HG03066 (cell line): ENCODE measurements at regions not wholly inside any gene's neighbourhood (a gene's known extent, or its start where the extent isn't known, plus 50 kb on each side); places are given as distances from the start of the nearest gene placed in this dataset.

Source experiments
- ATAC-seq: cut with Tn5 transposase; IDR thresholded peaks from one replicate; pipeline ENCODE4 v1.9.1; 2021; ENCODE audit warnings: low read depth; ENCODE audit not compliant: unreplicated experiment

- no peak for ATAC-seq
Measured at GRCh38 chr6:14316651-14317386, 199.2 kb downstream of the CD83 start.

GRCh38 chr6:14317387-14317970 is 199.9 kb downstream of the CD83 start:
- no peak for ATAC-seq

DNA sequence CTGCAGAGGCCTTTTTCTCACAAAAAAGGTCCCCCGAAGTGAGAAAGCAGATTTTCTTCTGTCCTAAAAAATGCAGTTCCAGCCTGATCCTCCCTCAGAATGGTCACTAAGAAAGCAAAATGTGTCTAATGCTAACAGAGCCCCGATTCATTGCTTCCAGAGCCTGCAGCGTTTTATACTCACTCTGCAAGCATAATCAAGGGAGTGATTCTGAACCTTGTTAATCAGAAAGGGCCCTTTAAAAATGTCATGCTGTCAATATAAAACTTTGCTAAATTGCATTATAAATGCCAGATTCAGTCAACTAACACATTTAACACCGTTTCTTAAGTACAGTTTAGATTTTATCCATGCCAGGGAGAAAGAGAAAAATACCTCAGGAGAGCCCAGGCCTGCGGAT is 202.8 kb downstream of the CD83 start:
- no peak for ATAC-seq

GRCh38 chr6:14321992-14322772 is 204.6 kb downstream of the CD83 start:
- no peak for ATAC-seq

- ATAC-seq = no peak
Measured at GRCh38 chr6:14322841-14323240, 205.3 kb downstream of the CD83 start.

DNA sequence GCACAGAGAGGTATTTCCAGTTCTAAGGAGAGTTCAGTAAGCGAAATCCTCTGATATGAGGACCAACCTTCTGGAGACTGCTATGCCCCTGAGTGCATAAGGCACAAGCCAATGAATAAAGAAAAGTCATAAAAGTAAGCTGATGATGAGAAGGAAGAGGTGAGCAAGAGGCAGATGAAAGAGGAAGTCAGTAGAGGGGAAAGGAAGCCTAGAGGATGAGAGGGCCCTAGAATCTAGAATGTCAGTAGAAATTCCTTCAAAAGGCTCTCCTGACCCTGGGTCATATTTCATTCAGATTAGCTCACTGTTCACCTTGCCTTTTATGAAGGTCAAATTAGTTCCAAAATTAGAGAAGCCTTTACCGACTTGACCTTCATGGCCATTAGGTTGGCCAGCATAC is 209.2 kb downstream of the CD83 start:
- no peak for ATAC-seq

- no peak for ATAC-seq
Measured at GRCh38 chr6:14328163-14328562, 210.6 kb downstream of the CD83 start.

DNA sequence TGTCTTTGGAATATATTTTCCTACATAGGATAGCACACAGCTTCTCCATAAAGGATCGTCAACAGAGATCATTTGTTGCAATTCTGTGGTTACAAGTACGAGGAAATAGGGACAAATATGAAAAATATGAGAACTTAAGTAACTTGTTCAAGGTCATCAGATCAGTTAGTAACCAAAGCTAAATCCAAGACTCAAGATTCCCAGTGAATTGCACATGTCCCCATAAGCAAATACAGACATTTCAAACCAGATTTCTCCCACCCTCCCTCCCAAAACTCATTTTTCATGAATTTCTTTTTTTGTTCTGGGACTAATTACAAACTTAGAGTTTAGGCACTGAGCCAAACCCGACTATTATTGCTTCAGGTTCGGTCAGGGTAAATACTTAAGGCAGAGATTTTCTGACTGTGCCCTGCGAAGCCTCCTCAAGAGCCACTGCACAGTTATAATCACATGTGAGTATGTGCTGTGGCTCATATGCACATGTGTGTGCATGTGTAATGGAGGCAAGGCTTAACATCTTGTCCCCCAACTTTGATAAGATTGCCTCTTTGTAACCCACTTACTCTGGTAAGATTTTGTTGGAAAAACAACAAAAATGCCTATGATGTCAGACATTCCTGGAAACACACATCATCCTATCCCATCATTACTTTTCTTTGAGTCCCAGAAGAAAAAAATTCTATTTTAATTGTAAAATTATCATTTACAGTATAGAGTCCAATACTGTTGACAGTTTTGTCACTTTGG is 216.2 kb downstream of the CD83 start:
- no peak for ATAC-seq

DNA sequence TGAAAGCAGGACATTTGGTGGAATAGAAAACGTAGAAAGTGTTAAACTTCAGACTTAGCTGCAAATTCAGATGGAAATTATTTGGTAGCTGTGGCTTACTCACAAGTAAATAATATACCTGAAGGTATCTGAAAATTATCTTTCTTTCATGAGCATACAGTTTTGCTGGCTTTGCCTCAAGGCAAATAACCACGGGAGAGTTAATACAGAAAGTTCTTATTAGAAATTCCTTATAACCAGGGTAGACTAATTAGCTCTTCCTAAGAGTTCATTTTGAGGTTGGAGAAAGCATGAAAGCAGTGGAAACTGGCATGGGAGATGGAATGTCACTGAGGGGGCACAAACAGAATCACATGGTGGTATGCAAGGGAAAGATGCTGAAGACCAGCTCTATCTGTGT is 217.5 kb downstream of the CD83 start:
- ATAC-seq = no peak

DNA sequence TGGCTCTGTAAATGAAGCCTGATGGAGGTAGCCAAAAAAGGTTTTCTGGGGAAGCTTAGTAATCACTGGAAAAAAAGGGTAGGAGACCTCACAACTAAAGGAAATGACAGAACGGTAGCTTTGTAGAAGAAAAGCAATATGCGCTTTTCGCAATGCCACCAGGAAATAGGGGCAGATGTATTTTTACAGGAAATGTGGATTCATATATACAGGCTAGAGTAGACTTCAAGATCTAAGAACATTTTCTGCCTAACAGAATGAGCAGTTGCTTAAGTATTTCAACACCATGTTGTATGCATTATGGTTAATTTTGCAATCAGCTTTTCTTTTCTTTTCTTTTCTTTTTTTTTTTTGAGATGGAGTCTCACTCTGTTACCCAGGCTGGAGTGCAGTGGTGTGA is 219.6 kb downstream of the CD83 start:
- ATAC-seq = no peak

- no peak for ATAC-seq
Measured at GRCh38 chr6:14339172-14339571, 221.6 kb downstream of the CD83 start.

DNA sequence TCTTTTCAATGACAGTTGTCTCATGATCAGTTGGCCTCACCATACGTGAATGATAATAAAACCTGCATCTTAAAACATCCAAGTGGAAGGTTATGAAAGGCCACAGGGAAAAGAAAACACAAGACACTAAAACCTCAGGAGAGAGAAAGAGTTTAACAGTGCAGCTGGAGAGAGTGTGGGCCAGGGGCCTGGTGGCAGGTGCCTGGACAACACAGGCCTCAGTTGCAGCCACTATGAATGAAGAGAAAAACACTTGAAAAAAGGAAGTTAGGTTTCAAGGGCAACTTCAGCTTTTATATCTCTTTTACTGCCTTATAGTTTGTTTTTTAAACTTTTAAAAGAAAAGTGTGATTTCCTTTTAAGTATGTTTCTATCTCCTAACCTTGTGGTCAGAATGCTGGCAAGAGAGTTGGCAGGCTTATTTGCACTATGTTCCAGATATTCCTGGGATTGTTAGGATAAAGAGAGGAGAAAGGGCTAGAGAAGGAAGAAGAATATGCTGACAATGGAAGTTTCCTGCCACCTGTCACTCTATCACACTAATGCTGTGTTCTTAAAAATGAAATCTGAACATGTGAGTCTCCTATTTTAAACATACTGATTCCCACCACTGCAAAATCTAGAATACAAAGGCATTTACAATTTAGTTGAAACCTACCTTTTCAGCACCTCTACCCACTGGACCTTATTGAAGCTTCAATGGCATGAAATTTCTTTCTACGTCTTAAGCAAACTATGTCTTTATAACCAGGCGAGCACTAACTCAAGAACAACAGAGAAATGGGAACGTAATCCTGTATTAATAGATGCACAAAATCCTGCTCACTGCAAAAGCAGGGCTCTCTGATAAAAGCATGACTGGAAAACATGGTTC is 222.4 kb downstream of the CD83 start:
- ATAC-seq = no peak

DNA sequence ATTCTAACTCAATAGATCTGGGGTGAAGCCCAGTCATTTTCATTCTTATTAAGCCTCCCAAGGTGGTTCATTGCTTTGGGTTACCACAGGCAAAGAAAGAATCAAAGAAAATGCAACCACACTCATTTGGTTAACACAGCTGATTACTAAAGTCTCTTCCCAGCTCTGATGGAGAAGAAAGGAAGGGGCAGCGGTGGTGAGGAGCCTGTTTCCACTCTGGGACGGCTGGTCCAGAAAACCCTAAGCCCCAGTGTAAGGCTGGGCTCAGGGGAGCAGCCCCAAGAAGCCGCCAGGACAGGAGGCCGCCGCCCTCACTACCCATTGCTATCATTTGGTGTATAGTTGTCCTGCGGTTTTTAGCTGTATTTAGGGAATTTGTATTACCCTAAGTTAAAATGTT is 226.9 kb downstream of the CD83 start:
- ATAC-seq = no peak

DNA sequence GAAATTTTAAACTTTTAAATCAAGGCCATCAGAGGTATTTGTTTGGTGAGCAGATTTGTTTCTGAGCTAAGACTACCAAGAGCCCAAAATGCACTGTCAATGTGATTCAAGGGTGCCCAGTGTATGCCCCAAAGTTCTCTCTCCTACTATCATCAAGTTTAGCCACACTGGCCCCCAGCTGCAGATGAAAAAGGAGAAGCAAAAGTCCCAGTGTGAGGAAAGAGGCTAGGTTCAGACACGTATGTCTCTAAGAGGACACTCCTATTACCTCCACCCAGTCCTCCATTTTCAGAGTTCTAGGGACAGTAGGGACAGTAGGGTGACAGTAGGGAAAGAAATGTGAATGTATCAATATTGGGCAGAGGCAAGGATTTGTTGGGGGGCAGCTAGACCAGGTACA is 230.8 kb downstream of the CD83 start:
- no peak for ATAC-seq

GRCh38 chr6:14349507-14349906 is 231.9 kb downstream of the CD83 start:
- ATAC-seq = no peak

- no peak for ATAC-seq
Measured at GRCh38 chr6:14350210-14350609, 232.6 kb downstream of the CD83 start.

GRCh38 chr6:14353281-14353680 is 235.7 kb downstream of the CD83 start:
- ATAC-seq = no peak

- ATAC-seq = no peak
Measured at GRCh38 chr6:14353798-14354197, 236.2 kb downstream of the CD83 start.

DNA sequence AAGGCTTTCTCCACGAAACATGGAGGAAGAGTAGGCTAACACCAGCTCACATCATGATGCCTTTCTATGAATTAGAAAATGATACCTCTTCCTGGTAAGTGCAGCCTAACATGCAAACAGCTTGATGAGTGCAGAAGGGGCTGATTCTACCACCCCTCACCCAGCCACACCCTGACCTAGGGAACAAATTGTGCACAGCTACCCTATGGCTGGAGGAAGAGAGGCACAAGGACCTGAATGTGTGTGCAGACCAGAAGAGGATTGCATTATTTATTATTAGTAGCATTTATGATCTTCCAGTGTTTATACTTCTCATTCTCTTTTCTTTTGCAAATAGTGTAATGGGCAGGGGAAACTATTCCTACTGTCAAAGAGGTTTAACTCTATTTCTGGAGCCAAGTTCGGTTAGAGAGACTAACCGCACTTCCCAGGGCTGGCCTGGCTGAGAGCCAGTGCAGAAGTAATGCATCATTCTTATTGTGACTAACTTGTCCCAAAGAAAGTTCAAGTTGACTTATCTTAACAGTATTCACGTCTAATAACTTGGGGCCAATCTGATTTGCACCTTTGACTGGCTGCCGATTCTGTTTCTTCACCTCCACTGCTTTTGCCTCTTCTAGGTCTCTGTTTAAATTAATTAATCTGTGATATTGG is 237.5 kb downstream of the CD83 start:
- no peak for ATAC-seq

DNA sequence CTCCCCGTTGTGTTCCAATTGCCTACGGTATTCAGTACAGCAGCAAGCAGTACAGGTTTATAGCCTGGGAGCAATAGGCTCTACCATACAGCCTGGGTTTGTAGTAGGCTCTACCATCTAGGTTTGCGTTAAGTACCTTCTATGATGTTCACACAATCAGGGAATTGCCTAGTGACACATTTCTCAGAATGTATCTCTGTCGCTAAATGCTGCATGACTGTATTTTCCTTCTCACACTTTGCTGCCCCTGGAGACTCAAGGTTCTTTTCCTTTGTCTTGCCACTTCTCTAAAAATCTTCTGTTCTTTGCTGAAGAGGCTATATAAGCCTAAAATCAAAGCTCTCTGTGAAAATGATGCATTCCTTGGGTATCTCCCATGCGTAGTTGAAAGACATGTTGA is 241.9 kb downstream of the CD83 start:
- no peak for ATAC-seq
